ENCODE measurements at regions not wholly inside any gene's neighbourhood (a gene's known extent, or its start where the extent isn't known, plus 50 kb on each side); places are given as distances from the start of the nearest gene placed in this dataset.

GRCh38 chr2:239574054-239574433 is 173.2 kb upstream of the HDAC4 start:
- DNase-seq (ENCODE audit: low read depth, low spot score) (no peak), FAIRE-seq (no peak)
- Histone ChIP-seq H3K4me1 (ENCODE audit: control insufficient read depth, extremely low read depth, insufficient read depth, low read length) (no peaks in the 10 kb centered on the region), H3K27ac (ENCODE audit: control insufficient read depth, insufficient read depth, low read length) (no peak overlapping the region), H3K79me2 (ENCODE audit: control insufficient read depth, insufficient read depth, low read length) (no peaks in the 10 kb centered on the region), H3K4me2 (ENCODE audit: control insufficient read depth, extremely low read depth, insufficient read depth, low read depth, low read length) (no peak overlapping the region), H3K9ac (ENCODE audit: control insufficient read depth, extremely low read depth, insufficient read depth, low read length) (no peak overlapping the region), H3K9me3 (ENCODE audit: control insufficient read depth, low read depth, low read length) (no peaks in the 10 kb centered on the region), H3K4me3 (ENCODE audit: control insufficient read depth in 2 of 3, extremely low read depth in 1 of 3, insufficient read depth in 2 of 3, low read depth in 1 of 3, low read length in 3 of 3) (no peak overlapping the region), H2AFZ (ENCODE audit: control insufficient read depth, low read length) (no peak overlapping the region), H3K27me3 (ENCODE audit: control insufficient read depth, extremely low read depth, insufficient read depth, low read length) (peaks cover 13% of the 10 kb centered on the region), H3K9me1 (ENCODE audit: control insufficient read depth, extremely low read depth, insufficient read depth, low read length) (no peaks in the 10 kb centered on the region), H4K20me1 (ENCODE audit: control insufficient read depth, extremely low read depth, insufficient read depth, low read length) (no peaks in the 10 kb centered on the region), H3K36me3 (ENCODE audit: control insufficient read depth in 2 of 2, extremely low read depth in 1 of 2, insufficient read depth in 2 of 2, low read length in 2 of 2) (no peaks in the 10 kb centered on the region)
- TF ChIP-seq CTCF (optimal IDR thresholded peaks at IDR 0.05 in 1 of 3, IDR thresholded peaks at IDR 0.05 in 1 of 3, conservative IDR thresholded peaks at IDR 0.05 in 1 of 3; ENCODE audit: extremely low read depth in 1 of 3, insufficient read depth in 2 of 3, low read length in 3 of 3) (no peak), EZH2 (IDR thresholded peaks at IDR 0.05; ENCODE audit: low read length) (no peak)
- dilution Hi-C loops (cut with MboI; ENCODE audit: extremely low pct_ligation_motif_present, low sequenced_read_pairs) = no loop called here

GRCh38 chr2:239570971-239571520 is 170.2 kb upstream of the HDAC4 start:
- FAIRE-seq (no peak), DNase-seq (ENCODE audit: low read depth, low spot score) (no peak)
- Histone ChIP-seq H3K9ac (ENCODE audit: control insufficient read depth, extremely low read depth, insufficient read depth, low read length) (no peak overlapping the region), H3K4me1 (ENCODE audit: control insufficient read depth, extremely low read depth, insufficient read depth, low read length) (no peaks in the 10 kb centered on the region), H3K9me3 (ENCODE audit: control insufficient read depth, low read depth, low read length) (no peaks in the 10 kb centered on the region), H4K20me1 (ENCODE audit: control insufficient read depth, extremely low read depth, insufficient read depth, low read length) (no peaks in the 10 kb centered on the region), H3K27ac (ENCODE audit: control insufficient read depth, insufficient read depth, low read length) (no peak overlapping the region), H3K36me3 (ENCODE audit: control insufficient read depth in 2 of 2, extremely low read depth in 1 of 2, insufficient read depth in 2 of 2, low read length in 2 of 2) (no peaks in the 10 kb centered on the region), H3K79me2 (ENCODE audit: control insufficient read depth, insufficient read depth, low read length) (no peaks in the 10 kb centered on the region), H2AFZ (ENCODE audit: control insufficient read depth, low read length) (no peak overlapping the region), H3K4me2 (ENCODE audit: control insufficient read depth, extremely low read depth, insufficient read depth, low read depth, low read length) (no peak overlapping the region), H3K4me3 (ENCODE audit: control insufficient read depth in 2 of 3, extremely low read depth in 1 of 3, insufficient read depth in 2 of 3, low read depth in 1 of 3, low read length in 3 of 3) (no peak overlapping the region), H3K27me3 (ENCODE audit: control insufficient read depth, extremely low read depth, insufficient read depth, low read length) (peaks cover 29% of the 10 kb centered on the region), H3K9me1 (ENCODE audit: control insufficient read depth, extremely low read depth, insufficient read depth, low read length) (no peaks in the 10 kb centered on the region)
- TF ChIP-seq EZH2 (IDR thresholded peaks at IDR 0.05; ENCODE audit: low read length) = no peak
- no peak for TF ChIP-seq CTCF (optimal IDR thresholded peaks at IDR 0.05 in 1 of 3, IDR thresholded peaks at IDR 0.05 in 1 of 3, conservative IDR thresholded peaks at IDR 0.05 in 1 of 3; ENCODE audit: extremely low read depth in 1 of 3, insufficient read depth in 2 of 3, low read length in 3 of 3)
- dilution Hi-C loops (cut with MboI; ENCODE audit: extremely low pct_ligation_motif_present, low sequenced_read_pairs) = no loop called here

All from keratinocyte (primary cell).